AG10803 (cell line): ENCODE measurements at regions not wholly inside any gene's neighbourhood (a gene's known extent, or its start where the extent isn't known, plus 50 kb on each side); places are given as distances from the start of the nearest gene placed in this dataset.

ENCODE experiments used
- DNase-seq: peaks from one replicate; pipeline ENCODE4 v3.0.0; 2010; ENCODE audit warnings: low read depth
- H3K4me3 ChIP-seq: 2 replicates; pipeline ENCODE4 v1.5.1; 2011; ENCODE audit warnings: mild to moderate bottlenecking, low read length, control low read depth
- TF ChIP-seq, protein P1 (sequence below): conservative IDR thresholded peaks from 2 replicates; pipeline ENCODE4 v1.5.1; 2011; ENCODE audit warnings: mild to moderate bottlenecking, low read length, control low read depth, inconsistent platforms

DNA sequence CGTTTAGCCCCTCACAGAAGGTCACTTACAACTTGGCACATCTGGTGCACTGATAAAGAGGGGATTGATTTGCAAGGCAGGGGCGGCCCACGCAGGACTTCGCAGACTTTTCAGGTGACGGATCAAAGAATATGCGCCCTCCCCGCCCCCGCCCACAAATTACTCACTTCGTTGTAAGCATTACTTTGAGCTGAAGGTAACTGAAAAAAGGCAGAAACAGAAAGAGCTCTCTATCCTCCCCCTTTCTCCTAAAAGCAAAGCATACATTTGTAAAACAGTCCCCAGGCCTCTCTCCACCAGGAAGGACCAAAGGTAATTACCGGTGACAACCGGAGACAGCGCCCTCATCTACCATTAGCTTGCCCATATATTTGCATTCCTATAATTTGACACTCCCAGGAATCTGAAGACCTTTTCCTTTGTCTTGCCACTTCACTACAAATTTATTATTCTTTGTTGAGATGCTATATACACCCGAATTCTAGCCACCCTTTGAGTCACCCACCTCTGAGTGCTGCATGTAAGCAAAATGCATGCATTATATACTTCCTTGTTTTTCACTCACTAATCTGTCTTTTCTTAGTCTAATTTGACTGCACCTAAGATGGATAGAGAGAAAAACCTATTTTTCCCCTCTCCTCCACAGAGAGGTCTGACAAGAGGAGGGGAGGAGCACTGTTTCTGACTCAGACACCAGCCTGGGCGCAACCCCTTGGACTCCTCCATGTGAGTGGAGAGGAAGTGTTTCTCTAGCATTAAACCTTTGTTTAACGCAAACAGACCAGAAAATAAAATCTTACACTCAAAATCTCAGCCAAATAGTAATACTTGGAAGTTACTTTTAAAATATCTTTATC is 74.7 kb upstream of the SPIN1 start:
- TF ChIP-seq, protein P1, sequence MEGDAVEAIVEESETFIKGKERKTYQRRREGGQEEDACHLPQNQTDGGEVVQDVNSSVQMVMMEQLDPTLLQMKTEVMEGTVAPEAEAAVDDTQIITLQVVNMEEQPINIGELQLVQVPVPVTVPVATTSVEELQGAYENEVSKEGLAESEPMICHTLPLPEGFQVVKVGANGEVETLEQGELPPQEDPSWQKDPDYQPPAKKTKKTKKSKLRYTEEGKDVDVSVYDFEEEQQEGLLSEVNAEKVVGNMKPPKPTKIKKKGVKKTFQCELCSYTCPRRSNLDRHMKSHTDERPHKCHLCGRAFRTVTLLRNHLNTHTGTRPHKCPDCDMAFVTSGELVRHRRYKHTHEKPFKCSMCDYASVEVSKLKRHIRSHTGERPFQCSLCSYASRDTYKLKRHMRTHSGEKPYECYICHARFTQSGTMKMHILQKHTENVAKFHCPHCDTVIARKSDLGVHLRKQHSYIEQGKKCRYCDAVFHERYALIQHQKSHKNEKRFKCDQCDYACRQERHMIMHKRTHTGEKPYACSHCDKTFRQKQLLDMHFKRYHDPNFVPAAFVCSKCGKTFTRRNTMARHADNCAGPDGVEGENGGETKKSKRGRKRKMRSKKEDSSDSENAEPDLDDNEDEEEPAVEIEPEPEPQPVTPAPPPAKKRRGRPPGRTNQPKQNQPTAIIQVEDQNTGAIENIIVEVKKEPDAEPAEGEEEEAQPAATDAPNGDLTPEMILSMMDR: no peak
- no peak for DNase-seq
- H3K4me3 ChIP-seq: no peak overlapping the region

DNA sequence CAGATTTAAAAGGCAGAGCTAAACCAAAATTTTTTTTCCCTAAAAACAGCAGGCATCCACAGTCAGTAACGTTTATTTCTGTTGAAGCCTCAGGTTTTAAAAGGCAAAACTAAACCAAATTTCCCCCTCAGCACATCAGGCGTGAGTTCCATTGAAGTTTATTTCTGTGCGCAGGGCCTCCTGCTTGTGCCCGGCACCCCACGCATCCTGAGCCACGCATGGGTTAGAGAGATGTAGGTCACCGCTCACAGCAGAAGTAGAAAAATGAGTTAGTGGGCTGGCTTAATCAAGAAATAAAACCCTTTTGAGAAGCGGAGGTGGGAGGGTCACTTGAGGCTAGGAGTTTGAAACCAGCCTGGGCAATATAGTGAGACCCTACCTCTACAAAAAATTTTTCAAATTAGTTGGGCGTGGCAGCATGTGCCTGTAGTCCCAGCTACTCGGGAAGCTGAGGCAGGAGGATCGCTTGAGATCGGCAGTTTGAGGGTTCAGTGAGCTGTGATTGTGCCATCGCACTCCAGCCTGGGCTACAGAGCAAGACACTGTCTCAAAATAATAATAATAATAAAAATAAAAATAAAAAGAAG is 75.6 kb upstream of the SPIN1 start:
- no peak overlapping the region for H3K4me3 ChIP-seq
- TF ChIP-seq, protein P1: no peak
- no peak for DNase-seq

DNA sequence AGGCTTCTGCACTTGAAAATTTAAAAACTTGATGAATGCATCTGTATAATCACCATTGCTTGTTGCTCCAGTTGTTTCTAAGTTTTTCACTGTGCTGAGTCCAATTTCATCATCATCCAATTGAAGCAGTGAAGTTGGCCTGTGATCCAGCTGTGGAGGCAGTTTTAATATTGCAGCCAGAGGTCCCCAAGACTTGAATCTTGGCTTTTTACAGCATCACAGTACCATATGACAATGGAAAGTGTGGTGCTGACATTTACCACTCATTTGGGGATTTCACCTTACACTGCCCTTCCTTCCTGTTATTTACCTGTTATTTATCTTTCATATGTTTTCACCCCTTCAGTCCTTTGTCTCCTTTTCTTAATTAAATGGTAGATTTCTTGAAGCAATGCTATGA is 76.2 kb upstream of the SPIN1 start:
- no peak overlapping the region for H3K4me3 ChIP-seq
- no peak for DNase-seq
- TF ChIP-seq, protein P1: no peak

DNA sequence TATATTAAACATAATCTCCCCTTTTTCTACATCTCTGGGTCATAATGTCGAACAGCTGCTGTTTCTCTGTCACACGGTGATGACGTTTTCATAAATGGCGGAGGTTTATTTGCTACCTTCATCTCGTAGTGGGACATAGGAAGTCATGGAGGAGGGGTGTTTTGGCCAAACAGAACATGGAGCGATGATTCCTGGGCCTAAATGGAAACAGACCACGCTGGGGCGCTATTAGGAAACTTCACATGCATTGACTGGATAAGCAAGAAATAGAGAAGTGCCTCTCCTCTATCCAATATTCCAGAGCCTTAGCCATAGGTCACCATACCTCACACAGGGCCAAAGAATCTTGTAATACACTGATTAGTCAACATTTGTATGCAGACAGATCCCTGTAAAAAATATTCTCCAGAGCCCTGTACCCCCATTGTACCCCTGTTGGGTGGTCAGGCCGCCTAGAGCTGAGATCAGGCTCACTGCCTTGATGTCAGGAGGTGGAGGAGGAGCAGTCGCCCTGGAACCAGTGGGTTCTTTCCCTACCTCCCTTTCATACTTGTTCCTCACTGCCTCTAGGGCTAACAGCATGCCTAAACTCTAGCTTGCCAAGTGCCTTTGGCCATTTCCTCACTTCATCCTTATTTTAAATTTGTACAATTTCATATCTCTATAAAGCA is 77.8 kb upstream of the SPIN1 start:
- TF ChIP-seq, protein P1: no peak
- no peak for DNase-seq
- H3K4me3 ChIP-seq: no peak overlapping the region

DNA sequence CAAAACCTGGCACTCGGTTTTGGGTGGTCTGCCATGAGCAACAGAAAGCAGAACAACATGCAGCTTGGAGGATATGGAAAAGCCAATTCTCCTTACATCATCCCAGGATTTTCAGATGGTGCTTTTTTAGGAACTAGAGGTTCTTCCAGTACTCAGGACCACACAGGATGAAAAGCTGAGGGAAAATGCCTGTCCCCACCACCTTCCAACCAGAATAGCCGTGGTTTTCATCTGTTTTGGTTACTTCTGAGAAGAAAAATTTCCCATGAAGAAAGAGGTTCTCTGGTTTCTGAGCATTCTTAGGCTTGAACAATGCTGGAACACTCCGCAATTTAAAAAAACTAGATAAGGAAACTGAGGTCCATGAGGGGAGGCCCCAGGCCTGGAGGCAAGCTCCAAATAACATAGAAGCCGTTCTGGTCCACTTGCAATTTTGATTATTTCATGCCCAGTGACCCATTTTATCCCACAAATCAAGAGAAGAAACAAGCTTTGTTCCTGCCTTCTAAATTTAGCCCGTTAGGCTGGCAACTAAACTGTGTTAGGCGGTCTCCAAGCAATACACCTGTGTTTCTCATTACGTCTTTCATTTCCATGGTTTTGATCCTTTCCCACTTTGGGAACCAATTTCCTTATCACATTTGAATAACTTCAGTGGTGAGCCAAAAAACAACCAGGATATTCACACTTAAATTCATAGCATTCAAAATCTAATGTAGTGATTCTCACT is 79.2 kb upstream of the SPIN1 start:
- no peak overlapping the region for H3K4me3 ChIP-seq
- DNase-seq: no peak

DNA sequence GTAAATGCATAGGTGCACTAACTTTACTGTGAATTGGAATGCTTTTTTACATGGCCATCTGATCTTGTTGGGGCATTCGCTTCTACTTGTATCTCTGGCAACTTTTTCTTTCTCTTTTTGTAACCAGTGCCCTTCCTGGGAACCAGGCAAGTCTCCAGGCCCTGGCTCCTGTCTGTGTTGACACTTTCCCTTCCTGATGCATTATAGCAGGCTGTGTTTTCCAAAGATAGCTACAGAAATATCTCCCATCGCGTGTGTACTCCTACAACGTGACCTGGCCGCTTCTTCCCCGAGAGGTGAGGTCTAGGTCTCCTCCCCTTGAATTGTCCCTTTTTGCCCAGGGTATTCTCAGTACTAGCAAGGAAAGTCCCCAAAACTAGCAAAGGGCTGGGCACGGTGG is 81.1 kb upstream of the SPIN1 start:
- no peak for DNase-seq
- no peak overlapping the region for H3K4me3 ChIP-seq
- TF ChIP-seq, protein P1: no peak

More for the DNA sequence above, 79.2 kb upstream of the SPIN1 start:
- TF ChIP-seq, protein P1: no peak
